ENCODE measurements at regions not wholly inside any gene's neighbourhood (a gene's known extent, or its start where the extent isn't known, plus 50 kb on each side); places are given as distances from the start of the nearest gene placed in this dataset. TPM values are rescaled to one million over a fixed set of nuclear protein-coding genes. Genes with fewer than 3 reads are reported as not detected.

DNA sequence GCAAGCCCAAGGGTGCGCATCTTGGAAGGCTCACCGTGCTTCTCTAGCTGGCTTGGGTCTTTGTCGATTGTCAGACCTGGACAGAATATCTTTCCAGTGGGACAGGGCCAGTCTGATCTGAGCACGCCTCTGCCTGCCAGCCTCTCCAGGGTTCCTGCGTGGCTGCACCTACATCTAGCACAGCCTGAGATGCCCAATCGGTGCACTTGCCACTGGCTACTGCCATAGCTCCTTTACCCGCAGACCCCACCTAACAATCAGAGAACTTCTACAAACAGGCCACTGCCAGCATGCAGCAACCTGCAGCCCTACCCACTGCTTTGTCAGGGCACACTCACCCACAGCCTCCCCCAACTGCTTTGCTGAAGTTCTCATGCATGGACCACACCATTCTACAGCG is 56.7 kb upstream of the PHACTR3 start:
- no peak overlapping the region for H2BK120ac ChIP-seq (ENCODE audit: low read depth, low read length)
- H3K9me3 ChIP-seq (replicated peaks in 1 of 2; ENCODE audit: control insufficient read depth in 2 of 2, insufficient read depth in 1 of 2, low read depth in 1 of 2, low read length in 2 of 2), result no peaks in the 10 kb centered on the region

More for the DNA sequence above, 56.7 kb upstream of the PHACTR3 start:
- Histone ChIP-seq H4K91ac (ENCODE audit: low read depth, low read length, poor library complexity) (no peak overlapping the region), H2AFZ (ENCODE audit: low read length) (no peak overlapping the region), H2BK5ac (ENCODE audit: low read length) (no peak overlapping the region), H3K4me2 (ENCODE audit: insufficient read depth, low read length, poor library complexity, severe bottlenecking) (no peak overlapping the region), H2BK12ac (ENCODE audit: low read length) (no peak overlapping the region), H3K27me3 (ENCODE audit: control insufficient read depth in 3 of 3, insufficient read depth in 3 of 3, low read depth in 1 of 3, low read length in 3 of 3) (no peaks in the 10 kb centered on the region), H3K23ac (ENCODE audit: low read depth, low read length, poor library complexity) (no peak overlapping the region), H3K27ac (replicated peaks; ENCODE audit: low read length) (no peak overlapping the region), H3K79me1 (ENCODE audit: low read depth, low read length) (no peaks in the 10 kb centered on the region), H3K4me1 (ENCODE audit: control insufficient read depth in 2 of 2, insufficient read depth in 1 of 2, low read depth in 1 of 2, low read length in 2 of 2) (no peaks in the 10 kb centered on the region), H3K4me3 (ENCODE audit: low read length in 2 of 2) (peak overlapping the region in 1 of 2 donors; percentile 11), H2BK15ac (ENCODE audit: low read length) (no peak overlapping the region), H3K4ac (ENCODE audit: low read length) (no peak overlapping the region), H3K18ac (ENCODE audit: low read length) (no peak overlapping the region), H3K36me3 (replicated peaks in 1 of 2; ENCODE audit: control insufficient read depth in 2 of 2, insufficient read depth in 2 of 2, low read length in 2 of 2) (no peaks in the 10 kb centered on the region), H3K9ac (ENCODE audit: low read depth, low read length, poor library complexity) (no peak overlapping the region), H4K8ac (ENCODE audit: low read depth, low read length) (no peak overlapping the region), H3K14ac (ENCODE audit: low read length) (no peak overlapping the region), H2AK5ac (ENCODE audit: low read depth, low read length) (no peak overlapping the region)
- WGBS, 2 donors (ENCODE audit: extremely low coverage in 2 of 2, insufficient read length in 2 of 2, insufficient replicate concordance in 1 of 2), result no CpG with 5 or more reads among the region's 8 CpGs
- no peak for DNase-seq (ENCODE audit: low spot score)

Small RNA genes in the stretch of these regions (small RNA-seq; reads per million reads assigned to genes)
- gene PIEZO1P1 (ENCODE audit: insufficient read depth), result not detected

All from neuronal stem cell (in vitro differentiated cells).